Left renal pelvis (tissue), 4 donors: ENCODE measurements at regions not wholly inside any gene's neighbourhood (a gene's known extent, or its start where the extent isn't known, plus 50 kb on each side); places are given as distances from the start of the nearest gene placed in this dataset.
"Not testable (repeated sequence)": the region's sequence is repeated elsewhere in the genome, so short reads cannot be mapped to it uniquely, and the experiment has no call there.

Experiments
- DNase-seq, 4 donors: peaks; one replicate each; pipeline ENCODE4 v3.0.0-alpha.2; 2013; ENCODE audit warnings: low read depth in 4 of 4, low spot score in 3 of 4

DNA sequence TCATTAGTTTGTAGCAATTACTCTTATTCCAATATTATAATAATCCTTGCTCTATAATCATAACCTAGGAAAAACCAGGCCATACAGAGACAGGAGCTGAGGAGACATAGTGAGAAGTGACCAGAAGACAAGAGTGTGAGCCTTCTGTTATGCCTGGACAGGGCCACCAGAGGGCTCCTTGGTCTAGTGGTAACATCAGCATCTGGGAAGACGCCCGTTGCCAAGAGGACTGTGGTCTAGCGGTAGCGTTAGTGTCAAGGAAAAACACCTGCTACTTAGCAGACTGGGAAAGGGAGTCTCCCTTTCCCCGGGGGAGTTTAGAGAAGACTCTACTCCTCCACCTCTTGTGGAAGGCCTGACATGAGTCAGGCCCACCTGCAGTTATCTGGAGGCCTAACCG lies 97.0 kb downstream of the F11 start:
- not testable (repeated sequence) for DNase-seq

- no peak for DNase-seq
Observed at GRCh38 chr4:186360551-186360950, 94.6 kb downstream of the F11 start.

GRCh38 chr4:186351668-186352194 lies 85.7 kb downstream of the F11 start:
- DNase-seq, result no peak

DNA sequence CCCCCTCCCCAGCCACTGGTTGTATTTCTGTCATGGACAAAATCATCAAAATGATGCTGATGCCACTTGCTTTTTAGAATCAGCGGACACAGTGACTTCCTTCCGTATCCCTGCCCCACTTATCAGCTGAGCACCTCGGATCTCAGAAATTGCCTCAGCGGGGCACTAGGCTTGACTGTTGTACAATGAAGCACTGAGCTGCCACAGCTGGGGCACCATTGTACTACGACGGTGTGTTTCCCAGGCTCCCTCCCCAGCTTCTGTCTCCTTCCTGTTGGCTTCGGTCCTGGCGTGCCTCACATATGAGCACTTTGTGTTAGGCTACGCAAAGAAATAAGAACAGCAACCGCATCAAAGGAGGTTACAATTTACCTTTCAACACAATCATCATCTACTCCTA lies 82.4 kb downstream of the F11 start:
- no peak for DNase-seq

GRCh38 chr4:186347743-186348142 lies 81.8 kb downstream of the F11 start:
- peak in 1 of 4 donors; percentile 7 for DNase-seq

- no peak for DNase-seq
Observed at GRCh38 chr4:186345184-186345583, 79.2 kb downstream of the F11 start.

GRCh38 chr4:186342582-186342981 lies 76.6 kb downstream of the F11 start:
- DNase-seq, result no peak

DNA sequence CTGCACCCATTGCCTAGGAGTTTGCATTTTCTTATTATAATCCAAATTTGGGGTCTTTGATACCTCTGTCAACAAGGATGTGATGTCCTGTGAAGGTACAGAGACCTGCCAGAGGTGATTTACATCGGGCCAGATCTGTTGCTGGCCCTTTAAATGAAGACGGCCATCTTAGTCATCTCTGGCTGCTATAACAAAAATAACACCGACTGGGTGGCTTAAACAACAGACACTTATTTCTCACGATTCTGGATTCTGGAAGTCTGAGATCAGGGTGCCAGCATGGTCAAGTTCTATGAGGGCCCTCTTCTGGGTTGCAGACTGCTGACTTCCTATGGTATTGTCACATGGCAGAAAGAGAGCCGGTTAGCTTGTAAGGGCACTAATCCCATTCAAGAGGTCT lies 75.7 kb downstream of the F11 start:
- DNase-seq, result no peak
